ENCODE measurements at regions not wholly inside any gene's neighbourhood (a gene's known extent, or its start where the extent isn't known, plus 50 kb on each side); places are given as distances from the start of the nearest gene placed in this dataset.
"Not testable (repeated sequence)": the region's sequence is repeated elsewhere in the genome, so short reads cannot be mapped to it uniquely, and the experiment has no call there.

DNA sequence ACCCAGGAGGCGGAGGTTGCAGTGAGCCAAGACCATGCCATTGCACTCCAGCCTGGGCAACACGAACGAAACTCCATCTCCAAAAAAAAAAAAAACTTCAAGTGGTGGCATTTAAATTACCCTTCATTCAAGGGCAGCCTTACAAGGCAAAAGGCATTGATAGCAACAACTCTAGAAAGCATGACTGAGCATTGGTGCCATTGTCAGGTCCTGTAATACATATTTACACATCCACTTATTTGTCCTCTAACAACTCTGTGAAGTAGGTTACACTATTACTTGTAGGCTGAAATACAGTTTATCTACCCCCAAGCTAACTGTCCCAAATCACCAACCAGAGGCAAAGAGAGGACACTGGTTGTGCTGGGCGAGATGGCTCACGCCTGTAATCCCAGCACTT is 52.7 kb upstream of the LARP1 start:
- no peaks in the 10 kb centered on the region for H3K4me1 Mint-ChIP-seq (ENCODE audit: low read depth)
- H3K9me3 Mint-ChIP-seq: no peaks in the 10 kb centered on the region
- DNase-seq (no peak), ATAC-seq (no peak)
- no peak overlapping the region for H3K4me3 Mint-ChIP-seq
- H3K36me3 Mint-ChIP-seq (ENCODE audit: insufficient read depth): no peaks in the 10 kb centered on the region
- peaks cover 2% of the 10 kb centered on the region for H3K27me3 Mint-ChIP-seq (ENCODE audit: low read depth)

DNA sequence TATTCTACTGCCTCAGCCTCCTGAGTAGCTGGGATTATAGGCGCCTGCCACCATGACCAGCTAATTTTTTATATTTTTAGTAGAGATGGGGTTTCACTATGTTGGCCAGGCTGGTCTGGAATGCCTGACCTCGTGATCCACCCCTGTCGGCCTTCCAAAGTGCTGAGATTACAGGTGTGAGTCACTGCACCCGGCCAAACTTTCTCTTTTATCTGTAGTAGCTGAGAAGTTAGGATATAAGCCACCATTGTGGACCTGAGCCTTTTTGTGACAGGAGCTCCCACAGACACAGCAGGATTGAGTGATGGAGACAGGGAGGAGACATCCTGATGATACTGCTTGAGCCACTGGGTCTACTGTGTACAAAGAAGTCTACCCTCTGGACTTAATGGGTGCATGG is 53.5 kb upstream of the LARP1 start:
- H3K4me1 Mint-ChIP-seq (ENCODE audit: low read depth); ATAC-seq; H3K36me3 Mint-ChIP-seq (ENCODE audit: insufficient read depth); H3K27me3 Mint-ChIP-seq (ENCODE audit: low read depth); H3K4me3 Mint-ChIP-seq; DNase-seq; H3K9me3 Mint-ChIP-seq: not testable (repeated sequence)

DNA sequence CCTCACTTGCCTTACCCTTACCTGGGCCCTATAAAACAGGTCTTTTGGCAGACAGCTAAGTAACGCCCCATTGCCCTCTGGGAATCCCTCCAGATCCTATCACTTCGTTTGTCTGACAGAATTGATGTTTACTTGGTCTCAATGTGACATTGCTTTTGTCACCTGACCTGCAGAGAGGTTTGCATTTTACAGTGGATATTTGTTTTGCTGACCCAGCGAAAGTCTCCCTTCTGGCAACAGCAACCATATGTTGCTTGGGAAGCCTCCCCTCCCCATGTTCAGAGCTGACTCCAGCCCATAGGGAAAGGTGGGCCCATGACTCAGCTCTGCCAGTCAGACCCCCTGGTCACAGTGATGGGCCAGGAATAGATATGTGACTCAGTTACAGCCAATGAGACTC is 54.0 kb upstream of the LARP1 start:
- no peak for ATAC-seq
- no peak for DNase-seq
- no peaks in the 10 kb centered on the region for H3K36me3 Mint-ChIP-seq (ENCODE audit: insufficient read depth)
- H3K27me3 Mint-ChIP-seq (ENCODE audit: low read depth): peaks cover 2% of the 10 kb centered on the region
- no peak overlapping the region for H3K4me3 Mint-ChIP-seq
- no peaks in the 10 kb centered on the region for H3K9me3 Mint-ChIP-seq
- H3K4me1 Mint-ChIP-seq (ENCODE audit: low read depth): no peaks in the 10 kb centered on the region

DNA sequence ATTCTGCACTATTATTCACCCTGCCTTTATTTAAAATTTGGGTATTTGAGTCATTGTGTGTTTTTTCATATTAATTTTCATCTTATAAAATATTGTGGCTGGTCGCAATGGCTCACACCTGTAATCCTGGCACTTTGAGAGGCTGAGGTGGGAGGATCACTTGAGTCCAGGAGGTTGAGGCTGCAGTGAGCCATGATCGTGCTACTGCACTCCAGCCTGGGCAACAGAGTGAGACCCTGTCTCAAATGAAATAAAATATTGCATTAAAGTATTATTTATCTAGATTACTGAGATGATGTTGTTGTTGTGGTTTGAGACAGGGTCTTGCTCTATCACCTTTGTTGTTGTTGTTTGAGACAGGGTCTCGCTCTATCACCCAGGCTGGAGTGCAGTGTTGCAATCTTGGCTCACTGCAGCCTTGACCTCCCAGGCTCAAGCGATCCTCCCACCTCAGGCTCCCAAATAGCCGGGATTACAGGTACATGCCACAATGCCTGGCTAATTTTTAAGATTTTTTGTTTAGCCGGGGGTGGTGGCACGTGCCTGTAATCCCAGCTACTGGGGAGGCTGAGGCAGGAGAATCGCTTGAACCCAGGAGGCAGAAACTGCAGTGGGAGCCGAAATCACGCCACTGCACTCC is 54.8 kb upstream of the LARP1 start:
- H3K27me3 Mint-ChIP-seq (ENCODE audit: low read depth); H3K4me3 Mint-ChIP-seq; DNase-seq; ATAC-seq; H3K4me1 Mint-ChIP-seq (ENCODE audit: low read depth); H3K9me3 Mint-ChIP-seq; H3K36me3 Mint-ChIP-seq (ENCODE audit: insufficient read depth): not testable (repeated sequence)

DNA sequence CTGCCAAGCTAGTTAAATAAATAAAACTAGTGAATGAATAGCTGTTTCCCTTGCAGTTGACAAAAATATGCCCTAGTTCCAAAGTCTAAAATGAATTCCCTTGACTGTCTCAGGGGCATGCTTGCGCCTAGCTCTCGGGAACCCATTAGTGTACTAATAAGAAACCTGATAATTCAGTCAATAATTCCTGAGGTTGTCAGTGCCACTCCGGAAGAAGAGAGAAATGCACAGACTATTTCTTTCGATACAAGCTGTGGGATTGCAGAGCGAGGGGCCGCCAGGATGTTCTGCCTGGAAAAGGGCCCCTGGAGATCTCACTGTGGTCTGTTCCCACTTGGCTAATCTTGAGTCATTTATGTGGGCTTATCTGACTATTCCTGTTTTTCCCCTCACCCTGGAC is 56.4 kb upstream of the LARP1 start:
- no peaks in the 10 kb centered on the region for H3K4me1 Mint-ChIP-seq (ENCODE audit: low read depth)
- ATAC-seq (no peak), DNase-seq (no peak)
- H3K9me3 Mint-ChIP-seq: no peaks in the 10 kb centered on the region
- no peak overlapping the region for H3K4me3 Mint-ChIP-seq
- H3K27me3 Mint-ChIP-seq (ENCODE audit: low read depth): peaks cover 2% of the 10 kb centered on the region
- no peaks in the 10 kb centered on the region for H3K36me3 Mint-ChIP-seq (ENCODE audit: insufficient read depth)

DNA sequence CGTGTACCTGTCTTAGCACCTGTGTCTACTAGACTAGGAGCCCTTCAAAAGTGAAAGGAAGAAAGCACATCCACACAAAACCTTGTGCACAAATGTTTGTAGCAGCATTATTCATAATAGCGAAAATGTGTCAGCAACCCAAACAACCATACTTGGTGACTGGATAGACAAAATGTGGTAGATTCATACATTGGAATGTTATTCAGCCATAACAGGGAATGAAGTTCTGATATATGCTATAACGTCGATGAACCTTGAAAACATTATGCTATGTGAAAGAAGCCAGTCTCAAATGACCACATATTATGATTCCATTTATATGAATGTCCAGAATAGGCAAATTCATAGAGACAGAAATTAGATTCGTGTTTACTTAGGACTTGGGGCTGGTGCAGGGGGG is 57.8 kb upstream of the LARP1 start:
- Mint-ChIP-seq H3K4me3 (no peak overlapping the region), H3K9me3 (no peaks in the 10 kb centered on the region), H3K36me3 (ENCODE audit: insufficient read depth) (no peaks in the 10 kb centered on the region), H3K27me3 (ENCODE audit: low read depth) (peaks cover 3% of the 10 kb centered on the region), H3K4me1 (ENCODE audit: low read depth) (no peaks in the 10 kb centered on the region)
- DNase-seq: no peak
- no peak for ATAC-seq

DNA sequence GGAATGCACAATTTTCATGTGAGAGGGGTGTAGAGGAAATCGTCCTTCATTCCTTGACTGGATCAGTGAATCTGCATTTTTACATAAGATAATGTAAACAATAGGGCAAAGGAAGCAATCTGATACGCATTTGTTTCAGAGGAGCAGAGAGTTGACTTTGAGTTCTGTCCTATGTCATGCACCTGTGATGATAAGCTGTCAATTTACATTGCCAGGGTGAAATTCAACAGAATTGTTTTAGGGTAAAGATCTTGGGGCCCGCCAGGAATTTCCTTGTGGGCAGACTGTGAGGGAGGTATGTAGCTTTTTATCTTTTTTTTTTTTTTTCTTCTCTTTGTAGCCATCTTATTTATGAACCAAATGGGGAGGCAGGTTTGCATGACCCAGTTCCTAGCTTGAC is 58.3 kb upstream of the LARP1 start:
- Mint-ChIP-seq H3K36me3 (ENCODE audit: insufficient read depth) (no peaks in the 10 kb centered on the region), H3K4me1 (ENCODE audit: low read depth) (no peaks in the 10 kb centered on the region), H3K9me3 (no peaks in the 10 kb centered on the region), H3K27me3 (ENCODE audit: low read depth) (peaks cover 8% of the 10 kb centered on the region), H3K4me3 (no peak overlapping the region)
- DNase-seq (no peak), ATAC-seq (no peak)

DNA sequence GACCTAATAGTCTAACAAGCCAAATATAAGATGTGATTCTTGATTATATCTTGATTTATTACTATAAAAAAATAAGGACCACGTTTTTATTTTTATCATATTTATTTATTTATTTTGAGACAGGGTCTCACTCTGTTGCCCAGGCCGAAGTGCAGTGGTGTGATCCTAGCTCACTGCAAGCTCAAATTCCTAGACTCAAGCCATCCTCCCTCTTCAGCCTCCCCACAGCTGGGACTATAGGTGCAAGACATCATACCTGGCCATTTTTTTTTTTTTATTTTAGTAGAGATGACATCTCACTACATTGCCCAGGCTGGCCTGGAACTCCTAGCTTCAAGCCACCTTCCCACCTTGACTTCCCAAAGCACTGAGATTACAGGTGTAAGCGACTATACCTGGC is 61.0 kb upstream of the LARP1 start:
- H3K36me3 Mint-ChIP-seq (ENCODE audit: insufficient read depth): no peaks in the 10 kb centered on the region
- peaks cover 8% of the 10 kb centered on the region for H3K27me3 Mint-ChIP-seq (ENCODE audit: low read depth)
- no peaks in the 10 kb centered on the region for H3K9me3 Mint-ChIP-seq
- no peak overlapping the region for H3K4me3 Mint-ChIP-seq
- DNase-seq (no peak), ATAC-seq (no peak)
- H3K4me1 Mint-ChIP-seq (ENCODE audit: low read depth): no peaks in the 10 kb centered on the region

DNA sequence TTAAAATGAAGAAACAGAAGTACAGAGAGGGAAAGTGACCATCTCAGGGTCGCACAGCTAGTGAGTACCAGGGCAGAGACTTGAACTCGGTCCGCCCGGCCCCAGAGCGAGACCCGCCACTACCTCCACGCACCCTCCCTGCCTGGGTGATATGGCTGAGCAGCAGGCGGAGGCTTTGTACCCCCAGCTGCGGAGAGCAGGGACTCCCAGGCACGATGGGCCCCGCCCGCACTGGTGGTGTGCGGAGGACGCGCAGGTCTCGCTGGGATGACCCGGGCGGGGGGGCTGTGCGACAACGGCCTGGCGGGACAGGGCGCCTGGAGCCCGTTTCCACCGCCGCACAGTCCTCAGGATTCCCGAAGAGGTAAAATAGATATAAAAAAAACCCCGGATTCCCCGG is 64.7 kb upstream of the LARP1 start:
- no peak overlapping the region for H3K4me3 Mint-ChIP-seq
- H3K9me3 Mint-ChIP-seq: no peaks in the 10 kb centered on the region
- no peaks in the 10 kb centered on the region for H3K36me3 Mint-ChIP-seq (ENCODE audit: insufficient read depth)
- H3K4me1 Mint-ChIP-seq (ENCODE audit: low read depth): no peaks in the 10 kb centered on the region
- H3K27me3 Mint-ChIP-seq (ENCODE audit: low read depth): peaks cover 8% of the 10 kb centered on the region
- DNase-seq (no peak), ATAC-seq (no peak)

DNA sequence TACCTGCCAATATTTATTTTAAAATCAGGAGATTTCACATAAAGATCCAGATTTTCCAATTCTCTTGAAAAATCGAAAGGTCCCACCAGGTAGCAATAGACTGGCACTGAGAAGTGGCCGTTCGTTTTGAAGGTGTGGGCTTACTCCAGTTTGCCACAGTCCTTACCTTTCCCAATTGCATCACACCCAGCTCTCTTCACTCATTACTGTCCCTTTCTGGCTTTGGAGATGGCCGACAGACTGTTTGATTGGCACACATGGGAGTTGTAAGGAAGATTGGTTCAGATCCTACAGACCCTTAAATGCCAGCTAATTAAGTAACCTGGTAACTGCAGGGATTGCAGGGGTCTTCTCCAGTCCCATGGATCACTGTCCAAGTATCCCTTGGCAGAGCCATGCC is 68.7 kb upstream of the LARP1 start:
- no peaks in the 10 kb centered on the region for H3K9me3 Mint-ChIP-seq
- no peak overlapping the region for H3K4me3 Mint-ChIP-seq
- no peaks in the 10 kb centered on the region for H3K36me3 Mint-ChIP-seq (ENCODE audit: insufficient read depth)
- H3K4me1 Mint-ChIP-seq (ENCODE audit: low read depth): peaks cover 5% of the 10 kb centered on the region
- peaks cover 5% of the 10 kb centered on the region for H3K27me3 Mint-ChIP-seq (ENCODE audit: low read depth)
- no peak for DNase-seq
- ATAC-seq: no peak

DNA sequence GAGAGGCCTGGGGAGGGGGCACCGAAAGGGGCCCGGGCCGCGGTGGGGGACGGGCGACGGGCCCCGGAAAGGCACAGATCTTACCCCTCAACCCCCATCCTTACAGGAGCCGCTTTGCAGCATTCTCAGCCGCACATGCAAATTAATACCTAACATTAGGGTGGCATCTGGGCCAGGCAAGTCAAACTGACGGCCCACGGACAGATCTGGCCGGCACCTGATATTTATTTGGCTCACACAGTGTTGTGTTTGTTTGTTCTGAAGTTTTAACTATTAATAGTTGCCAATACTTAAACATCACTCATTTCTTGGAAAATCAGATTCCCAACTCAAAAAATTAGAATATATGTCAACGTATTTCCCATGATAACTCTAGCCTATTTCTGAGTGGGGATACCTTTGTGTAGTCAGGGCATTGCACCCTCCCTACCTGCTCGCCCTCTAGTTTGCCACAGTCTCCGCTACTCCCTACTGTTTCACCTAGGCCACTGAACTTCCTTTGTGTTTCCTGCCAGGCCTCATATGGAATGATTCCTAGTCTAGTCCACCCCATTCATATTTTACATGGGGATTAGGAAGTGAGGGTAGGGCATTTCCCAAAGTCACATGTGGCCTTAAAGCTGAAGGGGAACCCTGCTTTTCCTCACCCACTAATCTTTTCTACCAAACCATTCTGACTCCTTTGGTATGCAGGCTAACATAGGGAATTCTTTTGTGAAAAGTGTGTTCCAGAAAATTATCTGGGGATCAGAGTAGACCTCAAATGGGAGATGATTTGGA is 71.9 kb upstream of the LARP1 start:
- DNase-seq (no peak), ATAC-seq (peak in 1 of 2 donors; percentile 41)
- Mint-ChIP-seq H3K4me3 (peak overlapping the region; percentile 60), H3K4me1 (ENCODE audit: low read depth) (peaks cover 5% of the 10 kb centered on the region), H3K36me3 (ENCODE audit: insufficient read depth) (no peaks in the 10 kb centered on the region), H3K9me3 (no peaks in the 10 kb centered on the region), H3K27me3 (ENCODE audit: low read depth) (peaks cover 2% of the 10 kb centered on the region)

DNA sequence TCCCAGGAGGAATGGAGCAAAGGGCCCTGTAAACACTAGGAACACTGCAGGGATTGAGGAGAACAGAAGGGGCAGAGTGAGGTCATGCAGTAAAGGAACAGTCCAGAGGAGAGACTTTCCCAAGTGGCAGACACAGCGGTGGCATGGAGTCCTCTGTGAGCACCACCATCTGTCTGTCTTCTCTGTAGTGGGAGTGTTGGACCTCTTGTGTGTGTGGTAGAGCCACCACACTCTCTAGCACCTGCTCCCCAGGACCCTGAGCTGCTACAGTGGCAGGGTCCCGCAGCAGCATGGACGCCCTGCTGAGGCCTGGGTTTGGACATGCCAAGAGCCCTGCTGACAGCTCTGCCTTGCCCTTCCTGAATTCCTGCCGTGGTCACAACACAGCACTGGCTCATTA is 75.7 kb upstream of the LARP1 start:
- Mint-ChIP-seq H3K4me3 (no peak overlapping the region), H3K4me1 (ENCODE audit: low read depth) (peaks cover 5% of the 10 kb centered on the region), H3K27me3 (ENCODE audit: low read depth) (no peaks in the 10 kb centered on the region), H3K36me3 (ENCODE audit: insufficient read depth) (no peaks in the 10 kb centered on the region), H3K9me3 (no peaks in the 10 kb centered on the region)
- ATAC-seq (no peak), DNase-seq (no peak)

DNA sequence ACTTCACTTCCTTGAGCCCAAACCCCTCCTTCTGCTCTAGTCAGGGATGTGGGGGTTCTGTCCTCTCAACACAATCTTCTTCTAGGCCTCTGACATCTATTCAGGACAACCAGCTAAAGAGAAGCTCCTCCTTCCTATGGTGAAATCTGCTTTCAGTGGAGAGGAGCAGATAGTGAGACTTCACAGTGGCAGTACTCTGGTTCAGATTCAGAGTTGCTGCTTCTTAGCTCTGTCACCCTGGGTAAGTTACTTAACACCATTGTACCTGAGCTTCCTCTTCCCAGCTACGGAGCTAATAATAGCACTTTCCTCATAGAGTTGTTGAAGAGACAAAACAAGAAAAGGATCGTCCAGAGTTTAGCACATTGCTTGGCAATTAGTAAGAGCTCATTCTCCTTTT is 77.3 kb upstream of the LARP1 start:
- ATAC-seq: no peak

DNA sequence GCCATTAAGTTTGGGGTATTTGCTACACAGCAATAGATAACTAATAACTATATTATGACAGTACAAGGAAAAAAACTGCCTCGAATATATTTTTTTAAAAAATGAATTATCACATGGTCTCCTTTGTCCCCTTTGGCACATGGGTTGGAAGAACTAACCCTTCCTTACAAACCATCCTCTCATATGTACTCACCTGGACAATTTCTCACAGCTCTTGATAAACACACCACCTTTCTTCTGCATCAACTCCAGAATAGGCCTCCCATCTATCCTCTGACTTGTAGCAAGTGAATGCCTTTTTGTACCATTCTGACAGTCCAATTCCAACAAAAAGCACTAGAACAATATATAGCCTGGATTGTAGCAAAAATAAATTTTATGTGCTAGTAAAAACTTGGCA is 78.7 kb upstream of the LARP1 start:
- H3K9me3 Mint-ChIP-seq: no peaks in the 10 kb centered on the region
- no peaks in the 10 kb centered on the region for H3K27me3 Mint-ChIP-seq (ENCODE audit: low read depth)
- no peak overlapping the region for H3K4me3 Mint-ChIP-seq
- ATAC-seq: no peak
- H3K36me3 Mint-ChIP-seq (ENCODE audit: insufficient read depth): no peaks in the 10 kb centered on the region
- no peaks in the 10 kb centered on the region for H3K4me1 Mint-ChIP-seq (ENCODE audit: low read depth)
- no peak for DNase-seq

More for the DNA sequence above, 77.3 kb upstream of the LARP1 start:
- H3K9me3 Mint-ChIP-seq: no peaks in the 10 kb centered on the region
- H3K4me3 Mint-ChIP-seq: no peak overlapping the region
- H3K36me3 Mint-ChIP-seq (ENCODE audit: insufficient read depth): no peaks in the 10 kb centered on the region
- no peaks in the 10 kb centered on the region for H3K4me1 Mint-ChIP-seq (ENCODE audit: low read depth)
- H3K27me3 Mint-ChIP-seq (ENCODE audit: low read depth): no peaks in the 10 kb centered on the region
- DNase-seq: no peak

DNA sequence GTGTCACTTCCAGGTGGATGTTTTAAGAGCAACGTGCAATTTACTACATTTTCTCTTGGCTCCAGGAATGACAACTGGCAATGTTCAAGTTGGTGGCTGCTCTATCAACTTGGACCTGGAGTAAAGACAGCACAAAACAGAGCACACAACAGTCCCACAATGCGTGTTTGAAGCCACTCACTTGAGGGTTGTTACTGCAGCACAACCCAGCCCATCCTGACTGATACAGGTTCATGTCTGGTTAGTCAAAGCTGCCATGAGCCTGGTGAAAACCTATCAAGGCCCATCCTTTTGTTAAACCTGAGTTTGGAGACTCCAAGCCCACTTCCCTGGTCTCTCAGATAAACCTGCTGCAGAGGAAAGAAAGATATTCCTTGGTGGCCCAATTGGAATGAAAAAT is 81.1 kb upstream of the LARP1 start:
- H3K9me3 Mint-ChIP-seq: no peaks in the 10 kb centered on the region
- H3K4me3 Mint-ChIP-seq: no peak overlapping the region
- H3K36me3 Mint-ChIP-seq (ENCODE audit: insufficient read depth): no peaks in the 10 kb centered on the region
- DNase-seq: no peak
- H3K4me1 Mint-ChIP-seq (ENCODE audit: low read depth): no peaks in the 10 kb centered on the region
- no peaks in the 10 kb centered on the region for H3K27me3 Mint-ChIP-seq (ENCODE audit: low read depth)
- no peak for ATAC-seq

Data from activated T-cell treated with anti-CD3 and anti-CD28 coated beads, Interleukin-2, amount 50 U/mL, for 4 hours (primary cell).